HL-60 (cell line): ENCODE measurements at regions not wholly inside any gene's neighbourhood (a gene's known extent, or its start where the extent isn't known, plus 50 kb on each side); places are given as distances from the start of the nearest gene placed in this dataset.

Experiments used
- CTCF ChIP-seq: IDR thresholded peaks from one replicate; pipeline ENCODE4 v1.5.1; 2011; ENCODE audit warnings: low read length, control low read depth, inconsistent platforms; ENCODE audit not compliant: insufficient read depth
- POLR2AphosphoS5 ChIP-seq: IDR thresholded peaks from 2 replicates; pipeline ENCODE4 v1.6.1; 2012; ENCODE audit warnings: low read depth
- REST ChIP-seq: IDR thresholded peaks from 2 replicates; pipeline ENCODE4 v1.6.1; 2012; ENCODE audit warnings: low read depth; ENCODE audit not compliant: insufficient replicate concordance

- TF ChIP-seq CTCF (no peak), POLR2AphosphoS5 (no peak), REST (no peak)
Measured at GRCh38 chr3:73296859-73297258, 235.4 kb downstream of the EBLN2 start.
